ENCODE measurements at regions not wholly inside any gene's neighbourhood (a gene's known extent, or its start where the extent isn't known, plus 50 kb on each side); places are given as distances from the start of the nearest gene placed in this dataset.
"Not testable (repeated sequence)": the region's sequence is repeated elsewhere in the genome, so short reads cannot be mapped to it uniquely, and the experiment has no call there.

DNA sequence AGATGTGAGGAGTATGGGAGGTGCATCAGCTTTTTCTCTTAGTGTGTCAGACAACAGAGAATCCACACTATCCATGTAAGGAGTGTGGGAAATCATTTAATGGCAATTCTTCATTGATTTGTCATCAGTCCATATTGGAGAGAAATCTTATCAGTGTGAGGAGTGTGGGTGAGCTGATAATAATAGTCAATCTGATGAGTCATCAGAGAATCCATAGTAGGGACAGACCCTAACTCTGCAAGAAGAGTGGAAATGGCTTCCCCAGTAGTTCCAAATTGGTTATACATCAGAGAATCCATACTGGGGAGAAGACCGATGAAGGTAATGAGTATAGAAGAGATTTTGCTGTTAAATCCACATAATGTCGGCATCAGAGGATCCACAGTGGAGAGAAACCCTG, 150.5 kb upstream of the THUMPD2 start:
- DNase-seq = no peak

DNA sequence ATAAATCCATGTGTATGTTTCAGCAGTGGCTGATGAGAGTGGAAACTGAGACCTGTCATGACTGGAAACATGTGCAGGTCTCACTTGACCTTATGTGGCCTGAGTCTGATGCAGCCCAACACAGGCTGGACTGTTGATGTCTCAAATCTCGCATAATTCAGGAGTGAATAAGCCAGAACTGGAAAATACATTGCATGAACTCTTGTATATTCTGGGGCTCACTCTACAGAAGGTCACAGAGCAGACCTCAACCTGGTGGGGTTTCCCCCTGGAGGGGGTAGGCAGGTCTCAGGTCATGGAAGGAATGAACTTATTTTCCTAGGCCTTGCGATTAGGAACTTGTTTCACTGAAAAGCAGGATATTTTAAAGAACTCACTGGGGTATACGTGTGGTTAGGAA, 146.3 kb upstream of the THUMPD2 start:
- no peak for DNase-seq

DNA sequence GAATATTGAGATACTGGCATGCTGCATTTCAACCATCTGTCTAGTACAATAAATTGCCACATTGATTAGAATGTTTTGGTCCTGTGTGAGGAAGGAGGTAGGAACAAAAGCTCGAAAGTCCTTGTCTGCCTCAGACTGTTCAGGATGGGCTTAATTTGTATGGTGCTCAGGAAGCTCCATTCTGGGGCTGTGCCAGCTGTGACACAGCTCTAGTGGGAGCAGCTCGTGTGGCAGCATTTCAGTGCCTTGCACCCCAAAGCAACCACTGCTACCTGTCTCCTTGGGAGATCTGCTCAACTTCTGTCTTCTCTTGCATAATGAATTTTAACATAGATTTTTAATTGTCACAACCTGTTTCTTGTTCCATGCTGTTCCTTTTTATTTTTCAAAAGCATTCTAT, 144.4 kb upstream of the THUMPD2 start:
- DNase-seq = no peak

DNA sequence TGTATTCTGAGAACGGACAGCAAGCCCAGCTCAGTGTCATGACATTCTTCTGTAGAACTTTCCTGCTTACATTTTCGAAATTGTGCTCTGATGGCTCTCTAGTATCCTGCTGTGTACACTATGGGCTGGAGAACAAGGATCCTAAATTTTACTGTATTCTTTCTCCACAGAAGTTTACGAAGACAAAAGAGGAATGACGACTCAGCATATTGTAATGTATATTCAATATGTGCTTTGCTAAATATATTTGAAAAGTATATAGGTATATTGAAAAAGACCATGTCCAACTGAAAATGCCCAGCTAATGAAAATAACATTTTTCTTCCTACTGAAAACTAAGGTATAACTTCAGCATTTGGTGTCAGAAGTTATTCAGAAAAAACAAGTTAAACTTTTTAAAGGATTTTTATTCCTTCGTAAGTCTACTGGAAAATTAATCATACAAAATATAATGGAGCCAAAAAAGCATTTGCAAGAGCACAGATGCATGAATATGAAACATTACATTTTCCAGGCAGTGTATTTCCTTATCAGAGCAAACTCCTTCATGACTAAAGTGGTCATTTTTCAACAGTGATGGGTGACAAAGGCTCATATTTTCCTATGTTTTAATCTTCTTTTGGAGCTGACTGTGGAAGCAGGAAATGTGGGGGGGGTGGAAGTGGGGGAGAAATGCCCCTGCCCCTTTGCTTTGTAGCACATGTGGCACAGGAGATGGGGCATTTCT, 143.8 kb upstream of the THUMPD2 start:
- DNase-seq = no peak

DNA sequence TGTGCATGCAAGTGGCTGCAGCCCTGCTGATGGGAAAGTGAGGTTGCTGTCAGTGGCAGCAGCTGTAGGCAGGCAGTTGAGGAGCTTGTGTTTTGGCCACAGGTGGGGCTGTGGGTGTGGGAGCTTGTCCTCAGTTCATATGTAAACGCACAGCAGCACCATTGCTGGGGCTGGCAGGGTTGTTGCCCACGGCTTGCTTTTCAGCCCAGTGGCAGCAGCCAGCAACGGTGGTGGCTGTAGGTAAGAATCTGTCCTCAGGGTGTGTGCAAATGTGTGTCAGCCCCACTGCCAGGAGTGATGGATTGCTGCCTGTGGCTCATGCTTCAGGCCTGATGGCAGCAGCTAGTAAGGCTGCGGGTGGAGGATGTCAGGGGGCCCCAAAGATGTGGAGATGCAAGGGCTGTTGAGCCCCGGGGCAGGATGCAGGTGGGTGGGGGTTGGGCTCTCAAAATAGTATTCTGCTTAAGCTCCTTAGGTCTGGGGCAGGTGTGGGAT, 141.3 kb upstream of the THUMPD2 start:
- DNase-seq = no peak

DNA sequence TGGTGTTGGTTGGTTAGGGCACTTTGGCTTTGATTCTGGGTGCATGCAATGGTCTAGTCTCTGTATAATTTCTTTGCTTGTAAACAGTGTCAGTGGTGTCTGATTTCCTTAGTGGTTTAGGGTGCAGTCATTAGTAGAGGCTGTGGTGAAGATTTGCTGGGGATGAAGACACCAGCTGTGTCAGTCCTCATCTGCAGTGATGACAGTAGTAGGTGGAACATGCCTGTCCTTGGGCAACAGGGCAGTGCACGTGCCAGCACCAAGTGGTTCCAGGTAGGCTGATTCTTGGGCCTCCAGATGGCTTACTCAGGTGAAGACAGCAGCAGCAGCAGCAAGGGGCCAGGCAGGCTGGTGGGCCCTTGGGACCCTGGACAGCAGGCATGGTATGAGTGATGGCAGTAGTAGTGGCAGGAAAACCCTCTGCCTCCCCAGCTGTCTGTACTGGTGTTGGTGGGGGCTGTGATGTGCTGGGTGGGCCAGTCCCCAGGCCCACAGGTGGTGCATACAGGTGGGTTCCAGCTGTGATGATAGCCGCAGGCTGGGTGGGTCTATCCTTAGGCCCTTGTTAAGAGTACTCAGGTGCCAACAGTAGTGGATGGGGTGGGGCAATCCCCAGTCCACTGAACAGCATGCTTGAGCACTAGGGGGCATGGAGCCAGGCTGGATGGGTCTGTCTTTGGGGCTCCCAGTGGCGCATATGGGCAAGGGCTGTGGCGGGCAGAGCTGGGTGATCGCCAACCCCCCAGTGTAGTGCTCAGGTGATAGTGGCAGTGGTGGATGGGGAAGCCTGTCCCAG, 140.7 kb upstream of the THUMPD2 start:
- no peak for DNase-seq

DNA sequence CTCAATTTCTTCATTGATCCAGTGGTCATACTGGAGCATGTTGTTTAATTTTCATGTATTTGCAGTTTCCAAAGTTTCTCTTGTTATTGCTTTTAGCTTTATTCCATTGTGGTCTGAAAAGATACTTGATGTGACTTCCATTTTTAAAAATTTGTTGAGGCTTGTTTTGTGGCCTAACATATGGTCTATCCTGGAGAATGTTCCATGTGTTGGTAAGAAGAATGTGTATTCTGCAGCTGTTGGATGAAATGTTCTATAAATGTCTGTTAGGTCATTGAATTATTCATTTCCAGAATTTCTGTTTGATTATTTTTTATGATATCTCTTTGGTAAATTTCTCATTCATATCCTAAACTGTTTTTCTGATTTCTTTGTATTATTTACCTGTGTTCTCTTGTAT, 139.8 kb upstream of the THUMPD2 start:
- no peak for DNase-seq

DNA sequence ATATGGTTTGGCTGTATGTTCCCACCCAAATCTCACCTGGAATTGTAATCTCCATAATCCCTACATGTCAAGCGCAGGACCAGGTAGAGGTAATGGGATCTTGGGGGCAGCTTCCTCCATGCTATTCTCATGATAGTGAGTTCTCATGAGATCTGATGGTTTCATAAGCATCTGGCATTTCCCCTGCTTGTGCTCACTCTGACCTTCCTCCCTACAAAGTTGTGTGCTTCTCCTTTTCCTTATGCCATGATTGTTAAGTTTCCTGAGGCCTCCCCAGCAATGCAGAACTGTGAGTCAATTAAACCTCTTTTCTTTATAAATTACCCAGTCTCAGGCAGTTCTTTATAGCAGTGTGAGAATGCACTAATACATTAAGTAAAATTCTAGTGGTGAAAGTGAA, 138.3 kb upstream of the THUMPD2 start:
- not testable (repeated sequence) for DNase-seq

DNA sequence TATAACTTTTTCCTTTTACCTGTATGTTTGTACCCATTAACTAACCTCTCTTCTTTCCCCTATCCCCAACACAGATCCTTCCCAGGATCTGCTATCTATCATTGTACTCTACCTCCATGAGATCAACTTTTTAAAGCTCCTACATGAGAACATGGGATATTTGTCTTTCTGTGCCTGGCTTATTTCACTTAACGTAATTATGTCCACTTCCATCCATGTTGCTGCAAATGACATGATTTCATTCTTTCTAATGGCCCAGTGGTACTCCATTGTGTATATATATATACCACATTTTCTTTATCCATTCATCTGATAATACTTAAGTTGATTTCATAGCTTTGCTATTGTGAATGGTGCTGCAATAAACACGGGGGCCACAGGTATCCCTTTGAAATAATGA, 135.9 kb upstream of the THUMPD2 start:
- no peak for DNase-seq

DNA sequence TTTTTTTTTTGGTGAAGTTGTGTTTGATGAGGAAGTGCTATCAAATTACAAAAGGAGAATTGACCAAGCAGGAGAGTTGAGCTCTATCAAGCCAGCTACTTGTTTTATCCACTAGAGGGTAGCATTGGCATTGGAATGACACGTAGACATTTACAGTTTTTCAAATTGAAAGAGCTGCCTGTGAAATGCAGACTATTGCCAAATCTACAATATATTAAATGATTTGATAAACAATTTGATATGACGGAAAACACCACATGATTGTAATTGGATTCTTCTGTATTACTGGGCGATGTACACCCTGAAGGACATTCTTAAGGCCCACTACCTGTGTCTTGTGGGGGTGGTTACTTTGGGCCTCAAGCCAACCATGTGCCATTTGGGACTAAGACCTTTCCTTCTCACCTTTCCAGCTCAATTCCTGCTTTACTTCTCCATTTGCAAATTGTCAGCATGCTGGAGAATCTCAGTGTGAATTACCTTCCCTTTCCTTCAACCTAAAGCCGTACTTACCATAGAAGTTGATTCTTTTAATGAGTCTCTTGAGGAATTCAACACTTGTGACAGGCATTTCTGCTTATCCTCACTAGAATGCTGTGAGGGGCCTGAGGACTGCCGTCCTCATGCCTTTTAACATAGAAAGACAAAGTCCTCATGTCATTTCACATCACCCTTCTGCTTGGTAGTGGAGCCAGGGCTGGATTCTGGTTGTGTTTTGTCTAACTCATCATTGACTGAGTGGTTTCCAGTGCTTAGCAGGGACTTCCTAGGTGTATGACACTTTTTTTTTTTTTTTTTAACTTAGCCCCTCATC, 134.8 kb upstream of the THUMPD2 start:
- no peak for DNase-seq

DNA sequence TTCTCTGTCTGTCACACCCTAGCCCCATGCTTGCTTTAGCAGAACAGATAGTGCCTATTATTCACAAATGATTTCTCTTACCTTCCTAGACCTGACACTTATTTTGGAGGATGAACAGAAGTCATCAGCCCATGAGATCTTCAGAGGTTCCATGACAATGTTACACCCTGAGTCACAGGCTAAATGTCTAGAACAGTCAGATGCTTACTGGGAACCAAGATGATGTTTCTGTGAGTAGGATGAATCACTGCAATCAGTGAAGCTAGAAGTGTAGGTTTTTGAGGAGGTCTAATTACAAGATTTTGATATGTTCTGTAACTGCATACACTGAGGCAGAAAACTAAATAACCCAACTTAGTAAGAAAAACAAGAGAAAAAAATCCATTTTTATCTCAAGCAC, 123.0 kb upstream of the THUMPD2 start:
- DNase-seq = no peak

DNA sequence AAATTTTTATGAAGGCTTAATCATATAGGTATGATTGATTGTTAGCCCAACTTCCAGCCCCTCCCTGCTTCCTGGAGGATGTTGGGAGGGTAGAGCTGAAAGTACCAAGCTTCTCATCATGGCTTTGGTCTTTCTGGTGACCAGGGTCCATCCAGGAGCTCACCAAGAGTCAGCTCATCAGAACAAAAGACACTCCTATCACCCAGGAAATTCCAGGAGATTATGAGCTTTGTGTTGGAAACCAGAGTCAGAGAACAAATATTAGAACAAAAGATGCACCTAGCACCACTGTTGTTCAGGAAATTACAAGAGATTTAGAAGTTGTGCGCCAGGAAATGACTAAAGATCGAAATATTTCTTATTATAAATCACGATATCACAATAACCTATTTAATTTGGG, 119.9 kb upstream of the THUMPD2 start:
- DNase-seq = no peak

DNA sequence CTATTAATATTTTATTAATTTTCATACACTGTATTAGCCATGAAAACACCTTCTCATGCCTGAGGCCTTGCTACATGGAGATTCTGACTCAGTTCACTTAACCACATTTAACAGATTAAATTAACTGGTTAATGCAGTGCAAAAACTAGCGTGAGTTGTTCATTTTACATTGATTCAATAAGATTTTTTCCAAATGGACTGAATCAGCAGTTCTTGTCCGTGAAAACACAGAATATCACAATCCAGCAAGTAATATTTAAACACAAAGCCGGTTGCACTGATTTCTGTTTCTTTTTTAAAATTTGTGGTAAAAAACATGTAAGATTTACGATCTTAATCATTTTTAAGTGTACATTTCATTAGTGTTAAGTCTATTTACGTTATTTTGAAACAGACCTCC, 118.2 kb upstream of the THUMPD2 start:
- no peak for DNase-seq

DNA sequence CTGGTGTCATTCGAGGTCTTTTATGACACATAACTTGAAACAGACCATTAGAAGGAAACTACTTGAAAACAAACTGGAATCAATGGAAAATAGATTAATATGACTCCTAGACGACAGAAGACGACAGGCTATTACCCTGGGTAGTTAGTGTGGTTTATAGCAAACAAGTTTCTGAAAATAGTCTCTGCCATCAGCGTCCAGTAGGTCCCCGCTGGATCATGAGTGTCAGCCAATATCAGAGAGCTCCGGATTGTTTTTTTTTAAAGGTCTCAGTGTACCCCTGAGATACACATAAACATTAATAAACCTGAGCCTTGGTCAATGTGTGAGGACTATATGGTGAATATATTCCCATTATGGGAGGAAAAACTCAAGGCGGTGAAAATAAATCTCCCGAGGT, 115.0 kb upstream of the THUMPD2 start:
- DNase-seq = no peak

DNA sequence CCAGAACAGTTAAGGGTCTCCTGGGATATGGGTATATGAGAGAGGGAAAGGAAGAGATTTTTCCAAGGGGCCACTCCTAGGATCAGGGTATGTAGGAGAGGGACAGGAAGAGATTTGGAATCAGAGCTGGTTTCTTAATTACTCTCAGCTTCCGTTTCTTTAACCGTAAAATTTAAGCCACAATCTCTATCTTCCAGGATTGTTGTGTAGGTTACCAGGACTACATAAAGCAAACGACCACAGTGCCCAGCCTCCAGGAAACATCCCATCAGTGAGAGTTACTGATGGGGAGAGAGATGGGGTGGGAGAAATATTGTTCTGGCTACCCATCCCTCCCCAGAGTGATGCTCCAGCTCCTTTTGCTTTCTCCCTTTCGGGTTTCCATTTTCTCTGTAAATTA, 114.6 kb upstream of the THUMPD2 start:
- no peak for DNase-seq

DNA sequence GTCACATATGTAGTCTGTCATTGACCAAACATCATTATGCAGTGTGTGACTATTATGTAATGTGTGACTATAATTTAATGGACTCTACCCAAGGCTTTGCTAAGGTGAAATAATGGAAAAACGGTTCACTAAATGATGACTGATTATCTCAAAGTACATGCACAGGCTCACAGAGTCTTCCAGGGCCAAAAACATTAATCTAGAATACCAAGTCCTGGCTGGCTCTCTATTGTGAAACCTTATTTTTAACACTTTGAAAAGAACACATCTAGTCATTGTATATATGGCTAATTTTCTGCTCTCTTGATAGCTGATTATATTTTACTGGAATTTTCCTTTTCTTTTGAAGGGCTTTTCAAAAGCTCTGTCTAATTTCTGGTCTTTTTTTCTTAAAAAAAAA, 102.9 kb upstream of the THUMPD2 start:
- DNase-seq = no peak

DNA sequence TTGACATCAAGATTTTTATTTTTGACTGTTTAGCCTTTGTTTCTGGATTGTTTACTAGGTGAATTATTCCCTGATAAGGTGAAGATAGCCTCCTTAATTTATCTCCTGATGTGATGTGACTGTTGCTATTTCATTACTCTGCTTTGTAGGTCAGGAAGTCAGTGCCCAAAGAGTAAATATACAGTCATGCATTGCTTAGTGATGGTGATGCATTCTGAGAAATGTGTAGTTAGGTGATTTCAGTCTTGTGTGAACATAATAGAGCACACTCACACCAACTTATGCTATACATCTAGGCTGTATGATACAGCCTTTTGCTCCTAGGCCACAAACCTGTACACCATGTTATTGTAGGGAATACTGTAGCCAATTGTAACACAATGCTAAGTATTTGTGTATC, 102.4 kb upstream of the THUMPD2 start:
- no peak for DNase-seq

DNA sequence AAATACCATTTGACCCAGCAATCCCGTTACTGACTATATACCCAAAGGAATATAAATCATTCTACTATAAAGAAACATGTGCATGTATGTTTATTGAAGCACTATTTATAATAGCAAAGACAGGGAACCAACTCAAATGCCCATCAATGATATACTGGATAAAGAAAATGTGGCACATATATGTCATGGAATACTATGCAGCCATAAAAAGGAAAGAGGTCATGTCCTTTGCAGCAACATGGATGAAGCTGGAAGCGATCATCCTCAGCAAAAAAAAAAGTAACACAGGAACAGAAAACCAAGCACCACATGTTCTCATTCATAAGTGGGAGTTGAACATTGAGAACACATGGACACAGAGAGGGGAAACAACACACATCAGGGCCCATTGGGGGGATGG, 99.9 kb upstream of the THUMPD2 start:
- not testable (repeated sequence) for DNase-seq

DNA sequence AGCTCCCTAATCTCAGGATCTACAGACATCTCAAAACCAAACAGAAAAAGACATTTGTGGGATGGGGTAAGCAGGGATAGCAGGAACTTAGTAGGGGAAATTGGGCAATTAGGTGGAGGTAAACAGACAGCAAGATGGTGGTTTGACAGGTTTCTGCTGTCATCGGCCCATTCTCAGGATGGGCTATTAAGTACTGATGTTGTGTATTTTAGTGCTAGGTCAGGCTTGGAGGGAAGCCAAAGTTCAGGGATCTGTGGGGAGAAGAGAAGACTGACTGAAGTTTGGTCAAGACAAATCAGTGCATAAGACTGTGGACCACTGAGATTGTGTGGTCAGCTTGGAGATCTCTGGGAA, 96.8 kb upstream of the THUMPD2 start:
- no peak for DNase-seq

DNA sequence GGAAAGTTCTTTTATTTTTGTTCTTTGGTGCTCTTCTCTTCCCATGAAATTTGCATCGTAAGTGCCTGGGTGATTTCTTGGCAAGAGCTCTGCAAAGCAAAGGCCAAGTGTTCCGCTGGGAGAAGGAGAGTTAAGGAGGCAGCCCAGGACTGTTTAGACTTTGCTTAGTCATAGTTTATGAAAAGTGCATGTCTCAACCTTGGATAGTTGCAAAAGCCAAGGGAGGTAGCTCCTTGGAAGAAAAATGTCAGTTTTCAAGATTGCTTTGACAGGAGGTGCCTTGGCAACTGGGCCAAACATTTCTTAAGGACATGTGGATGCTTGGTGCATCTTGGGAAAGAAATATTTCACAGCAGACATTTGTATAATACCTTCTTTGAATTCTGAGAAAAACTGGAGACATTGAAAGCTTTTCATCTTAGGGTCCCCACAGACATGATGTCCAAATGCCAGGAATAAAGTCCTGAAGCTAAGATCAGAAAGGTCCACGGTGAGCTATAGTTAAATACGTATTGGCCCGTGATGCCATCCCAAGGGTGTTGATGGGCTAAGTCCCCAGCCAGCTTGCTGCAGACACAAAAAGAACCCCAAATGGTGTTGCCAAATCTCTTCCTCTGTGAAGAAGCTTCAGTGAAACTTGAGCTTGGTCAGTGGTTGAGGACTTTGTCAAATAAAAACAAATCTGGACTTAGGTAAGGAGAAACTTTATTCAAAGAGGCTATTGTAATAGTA, 96.3 kb upstream of the THUMPD2 start:
- DNase-seq = no peak

DNA sequence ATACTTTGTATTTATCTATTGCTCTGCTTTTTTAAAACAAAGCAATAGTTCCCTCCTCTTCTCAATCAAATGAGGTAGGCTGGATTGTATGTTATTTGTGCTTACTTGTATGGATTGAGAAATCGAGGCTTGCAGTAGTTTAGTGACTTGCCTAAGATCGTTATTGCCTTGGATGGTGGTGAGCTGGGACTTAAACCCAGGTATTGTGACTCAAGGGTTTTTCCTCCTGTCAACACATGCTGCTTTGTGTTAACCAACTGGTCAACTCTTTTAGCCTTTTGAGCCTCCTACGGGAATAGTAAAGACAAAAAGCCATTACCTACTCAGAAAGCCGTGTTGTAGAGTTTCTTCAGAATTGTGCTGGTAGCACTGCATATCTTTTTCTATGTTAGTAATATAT, 95.2 kb upstream of the THUMPD2 start:
- DNase-seq = no peak

DNA sequence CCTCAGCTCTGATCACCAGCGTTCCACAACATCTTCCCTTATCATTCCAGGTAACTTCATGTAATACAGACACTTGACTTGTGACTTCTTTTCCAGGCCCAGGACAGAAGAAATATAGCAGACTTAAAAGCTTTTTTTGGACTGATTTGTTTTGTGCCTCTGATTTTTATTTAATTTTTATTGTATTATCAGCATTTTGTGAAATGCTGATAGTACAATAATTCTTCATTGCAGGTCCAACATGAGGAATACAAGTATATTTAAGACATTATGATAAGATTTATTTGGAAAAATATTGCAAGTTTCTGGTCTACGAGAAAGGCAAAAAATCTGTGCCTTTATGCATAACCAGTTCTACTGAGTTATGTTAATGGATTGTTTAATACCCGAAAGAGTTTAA, 94.5 kb upstream of the THUMPD2 start:
- no peak for DNase-seq

DNA sequence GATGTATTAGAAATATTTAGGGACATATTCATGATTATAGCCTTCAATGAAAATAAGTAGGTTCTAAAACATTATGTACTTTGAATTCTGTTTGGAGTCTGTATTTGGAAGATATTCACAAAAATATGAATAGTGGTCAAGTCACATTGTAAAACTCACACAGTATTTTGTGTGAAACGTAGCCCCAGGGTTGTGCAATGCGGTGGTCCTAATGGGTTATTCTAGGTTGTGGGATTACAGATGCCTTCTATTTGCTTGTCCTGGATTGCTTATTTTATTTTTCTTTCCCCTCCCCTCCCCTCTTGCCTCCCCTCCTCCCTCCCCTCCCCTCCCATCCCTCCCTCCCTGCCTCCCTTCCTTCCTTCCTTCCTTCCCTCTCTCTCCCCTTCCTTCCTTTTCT, 93.7 kb upstream of the THUMPD2 start:
- DNase-seq = no peak
